ENCODE measurements at regions not wholly inside any gene's neighbourhood (a gene's known extent, or its start where the extent isn't known, plus 50 kb on each side); places are given as distances from the start of the nearest gene placed in this dataset.

GRCh38 chr3:46102780-46103130 is 75.5 kb upstream of the XCR1 start:
- Mint-ChIP-seq H3K27me3 (ENCODE audit: low read depth) (peaks cover 8% of the 10 kb centered on the region), H3K36me3 (ENCODE audit: low read depth) (peaks cover 29% of the 10 kb centered on the region), H3K27ac (no peak overlapping the region), H3K9me3 (peaks cover 20% of the 10 kb centered on the region), H3K4me3 (no peak overlapping the region), H3K4me1 (ENCODE audit: low read depth) (peaks cover 65% of the 10 kb centered on the region)

DNA sequence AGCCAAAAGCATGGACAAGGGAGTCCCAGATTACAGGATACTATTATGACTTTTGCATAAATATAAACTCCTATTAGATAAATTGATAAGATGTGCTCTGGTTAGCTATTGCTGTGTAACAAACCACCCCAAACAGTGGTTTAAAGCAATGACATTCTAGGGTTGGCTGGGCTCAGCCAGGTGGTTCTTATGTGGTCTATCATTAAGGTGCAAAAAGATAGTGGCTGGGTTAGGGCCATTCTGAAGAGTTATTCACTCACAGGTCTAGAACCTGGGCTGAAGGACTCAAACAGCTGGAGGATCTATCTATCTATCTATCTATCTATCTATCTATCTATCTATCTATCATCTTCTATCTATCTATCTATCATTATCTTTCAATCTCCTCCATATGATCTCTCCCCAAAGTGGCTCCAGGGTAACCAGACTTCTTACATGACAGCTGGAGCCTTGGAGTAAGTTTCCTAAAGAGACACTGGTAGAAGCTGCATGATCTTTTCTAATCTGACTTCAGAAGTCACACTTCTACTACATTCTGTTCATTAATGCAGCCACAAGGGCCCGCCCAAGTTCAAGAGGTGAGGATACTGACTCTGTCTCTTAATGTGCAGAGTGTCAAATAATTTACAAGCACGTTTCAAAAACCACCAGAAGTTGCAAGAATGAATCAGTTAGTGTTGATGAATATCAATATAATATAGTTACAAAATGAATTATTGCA is 74.9 kb upstream of the XCR1 start:
- Mint-ChIP-seq H3K36me3 (ENCODE audit: low read depth) (peaks cover 29% of the 10 kb centered on the region), H3K4me1 (ENCODE audit: low read depth) (peaks cover 66% of the 10 kb centered on the region), H3K27me3 (ENCODE audit: low read depth) (peaks cover 8% of the 10 kb centered on the region), H3K27ac (peak overlapping the region; percentile 74), H3K9me3 (peaks cover 20% of the 10 kb centered on the region), H3K4me3 (no peak overlapping the region)

DNA sequence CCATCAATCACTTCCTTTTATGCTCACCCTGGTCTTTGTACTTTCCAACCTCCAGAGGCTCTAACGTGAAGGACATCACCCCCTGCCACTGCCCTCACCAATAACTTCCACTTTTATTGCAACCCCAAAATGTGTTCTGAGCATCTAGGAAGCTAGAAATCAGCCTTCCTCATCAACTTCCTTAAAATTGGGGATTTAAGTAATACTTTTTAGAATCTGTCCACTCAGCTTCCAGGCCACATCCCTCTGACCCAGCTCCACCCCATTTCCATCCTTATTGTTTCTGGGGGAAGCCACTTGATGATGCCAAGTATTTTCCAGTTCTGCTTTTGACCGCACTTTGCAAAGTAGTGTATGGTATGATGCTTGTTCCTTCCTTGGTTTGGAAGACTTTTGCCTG is 73.5 kb upstream of the XCR1 start:
- Mint-ChIP-seq H3K36me3 (ENCODE audit: low read depth) (peaks cover 30% of the 10 kb centered on the region), H3K4me3 (no peak overlapping the region), H3K4me1 (ENCODE audit: low read depth) (peaks cover 68% of the 10 kb centered on the region), H3K27ac (no peak overlapping the region), H3K27me3 (ENCODE audit: low read depth) (peaks cover 8% of the 10 kb centered on the region), H3K9me3 (peaks cover 20% of the 10 kb centered on the region)

- peaks cover 59% of the 10 kb centered on the region for H3K4me1 Mint-ChIP-seq (ENCODE audit: low read depth)
These were observed 71.1 kb upstream of the XCR1 start for GRCh38 chr3:46098319-46098761.

DNA sequence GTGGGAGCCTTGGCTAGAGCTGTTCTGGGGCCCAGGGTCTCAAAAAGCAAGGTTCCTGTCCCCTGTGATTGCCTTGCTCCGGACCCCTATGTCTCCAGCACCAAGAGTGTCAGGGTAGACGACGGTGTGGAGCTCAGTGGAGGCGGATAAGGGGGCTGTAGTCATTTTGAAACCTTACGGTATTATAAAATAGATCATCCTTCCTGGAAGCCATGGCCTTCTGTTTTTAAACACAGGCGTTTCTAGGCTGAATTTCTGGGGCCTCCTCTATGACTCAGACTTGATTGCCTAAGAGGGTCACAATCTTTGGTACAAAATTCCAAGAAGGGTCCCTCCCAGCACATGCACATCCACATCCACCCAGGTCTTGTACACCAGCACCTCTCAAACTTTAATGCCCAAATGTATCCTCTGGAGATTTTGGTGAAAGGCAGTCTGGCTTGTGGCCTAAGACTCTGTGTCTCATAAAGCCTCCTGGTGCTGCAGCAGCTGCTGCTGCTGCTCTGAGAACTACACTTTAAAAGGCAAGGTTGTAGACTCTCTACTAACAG is 70.5 kb upstream of the XCR1 start:
- Mint-ChIP-seq H3K9me3 (peaks cover 20% of the 10 kb centered on the region), H3K27ac (peak overlapping the region; percentile 96)

More at GRCh38 chr3:46098319-46098761, 71.1 kb upstream of the XCR1 start:
- peak overlapping the region; percentile 96 for H3K27ac Mint-ChIP-seq
- H3K27me3 Mint-ChIP-seq (ENCODE audit: low read depth): no peaks in the 10 kb centered on the region
- H3K36me3 Mint-ChIP-seq (ENCODE audit: low read depth): peaks cover 44% of the 10 kb centered on the region
- peak overlapping the region; percentile 60 for H3K4me3 Mint-ChIP-seq
- peaks cover 20% of the 10 kb centered on the region for H3K9me3 Mint-ChIP-seq

DNA sequence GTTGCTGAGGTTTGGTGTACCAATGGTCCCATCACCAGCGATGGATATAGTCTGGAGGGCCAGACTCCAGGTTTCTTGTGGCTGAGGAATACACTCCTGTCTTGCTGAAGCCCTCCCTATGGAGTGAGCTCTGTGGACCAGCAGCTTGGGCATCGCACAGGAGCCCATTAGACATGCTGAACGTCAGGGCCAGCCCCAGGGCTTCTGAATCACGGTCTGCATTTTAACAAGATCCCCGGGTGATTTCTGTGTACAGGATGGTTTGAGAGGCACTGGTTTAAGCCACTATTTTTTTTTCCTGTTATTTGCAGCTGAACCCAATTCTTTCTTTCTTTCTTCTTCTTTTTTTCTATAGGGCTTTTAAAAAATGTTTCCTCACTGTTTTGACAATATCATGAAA is 69.5 kb upstream of the XCR1 start:
- H3K27me3 Mint-ChIP-seq (ENCODE audit: low read depth): no peaks in the 10 kb centered on the region
- peak overlapping the region; percentile 96 for H3K27ac Mint-ChIP-seq
- H3K4me3 Mint-ChIP-seq: peak overlapping the region; percentile 26
- peaks cover 13% of the 10 kb centered on the region for H3K9me3 Mint-ChIP-seq
- H3K36me3 Mint-ChIP-seq (ENCODE audit: low read depth): peaks cover 37% of the 10 kb centered on the region
- H3K4me1 Mint-ChIP-seq (ENCODE audit: low read depth): peaks cover 71% of the 10 kb centered on the region

More for the DNA sequence above, 70.5 kb upstream of the XCR1 start:
- H3K36me3 Mint-ChIP-seq (ENCODE audit: low read depth): peaks cover 45% of the 10 kb centered on the region
- peak overlapping the region; percentile 60 for H3K4me3 Mint-ChIP-seq
- H3K27me3 Mint-ChIP-seq (ENCODE audit: low read depth): no peaks in the 10 kb centered on the region
- peaks cover 65% of the 10 kb centered on the region for H3K4me1 Mint-ChIP-seq (ENCODE audit: low read depth)

DNA sequence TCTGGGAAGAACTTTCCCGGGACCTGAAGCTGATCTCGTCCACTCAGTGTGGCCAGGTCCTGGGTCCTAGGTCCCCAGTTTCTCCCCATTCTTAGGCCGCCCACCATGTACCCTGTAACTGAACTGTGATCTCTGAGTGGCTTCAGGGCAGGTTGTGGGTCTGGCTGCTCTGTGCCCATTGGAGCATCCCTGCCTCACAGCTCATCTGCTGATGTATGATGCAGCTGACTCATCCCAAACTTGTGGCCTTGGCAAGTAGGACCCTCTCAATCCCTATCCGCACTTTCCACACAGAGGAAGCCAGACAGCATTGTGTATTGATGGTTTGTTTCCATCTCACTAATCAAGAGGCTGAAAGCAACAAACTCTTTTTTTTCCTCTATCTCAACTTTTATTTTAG is 69.1 kb upstream of the XCR1 start:
- Mint-ChIP-seq H3K9me3 (peaks cover 8% of the 10 kb centered on the region), H3K27ac (peak overlapping the region; percentile 96), H3K4me3 (no peak overlapping the region), H3K4me1 (ENCODE audit: low read depth) (peaks cover 67% of the 10 kb centered on the region), H3K27me3 (ENCODE audit: low read depth) (no peaks in the 10 kb centered on the region), H3K36me3 (ENCODE audit: low read depth) (peaks cover 33% of the 10 kb centered on the region)

DNA sequence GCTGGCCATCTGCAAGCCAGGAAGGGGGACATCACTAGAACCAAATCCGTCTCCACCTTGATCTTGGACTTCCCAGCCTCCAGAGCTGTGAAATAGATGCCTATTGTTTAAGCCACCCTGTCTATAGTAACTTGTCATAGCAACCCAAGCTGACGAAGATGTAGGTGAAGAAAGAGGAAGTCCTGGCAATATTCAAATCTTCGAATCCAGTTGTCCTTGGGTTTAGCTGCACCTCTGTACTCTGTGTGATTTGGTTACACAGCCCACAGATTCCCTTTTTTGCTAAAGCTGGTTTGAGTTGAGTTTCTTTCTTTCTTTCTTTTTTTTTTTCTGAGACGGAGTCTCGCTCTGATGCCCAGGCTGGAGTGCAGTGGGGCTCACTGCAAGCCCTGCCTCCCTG is 68.0 kb upstream of the XCR1 start:
- Mint-ChIP-seq H3K9me3 (no peaks in the 10 kb centered on the region), H3K27me3 (ENCODE audit: low read depth) (no peaks in the 10 kb centered on the region), H3K36me3 (ENCODE audit: low read depth) (peaks cover 30% of the 10 kb centered on the region), H3K27ac (peak overlapping the region; percentile 12), H3K4me3 (no peak overlapping the region), H3K4me1 (ENCODE audit: low read depth) (peaks cover 64% of the 10 kb centered on the region)

DNA sequence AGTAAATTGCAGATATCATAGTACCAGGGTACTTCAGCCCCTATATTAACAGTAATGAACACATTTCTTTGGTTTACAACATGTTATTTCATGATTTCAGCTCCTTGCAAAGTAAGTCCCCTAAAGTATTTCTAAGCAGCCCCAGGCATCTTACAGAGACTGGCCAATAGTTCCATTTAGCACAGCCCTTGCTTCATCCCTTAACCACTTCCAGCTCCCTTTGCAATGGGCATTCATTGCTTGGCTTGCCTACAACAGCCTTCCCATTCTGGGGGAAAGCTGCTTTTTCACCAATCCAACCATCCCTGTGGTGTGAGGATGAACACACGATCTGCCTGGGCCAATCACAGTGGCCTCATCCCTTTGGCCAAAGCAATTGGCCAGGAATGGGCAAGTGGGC is 67.2 kb upstream of the XCR1 start:
- no peak overlapping the region for H3K27ac Mint-ChIP-seq
- H3K4me3 Mint-ChIP-seq: no peak overlapping the region
- no peaks in the 10 kb centered on the region for H3K27me3 Mint-ChIP-seq (ENCODE audit: low read depth)
- H3K9me3 Mint-ChIP-seq: no peaks in the 10 kb centered on the region
- peaks cover 67% of the 10 kb centered on the region for H3K4me1 Mint-ChIP-seq (ENCODE audit: low read depth)
- peaks cover 31% of the 10 kb centered on the region for H3K36me3 Mint-ChIP-seq (ENCODE audit: low read depth)

DNA sequence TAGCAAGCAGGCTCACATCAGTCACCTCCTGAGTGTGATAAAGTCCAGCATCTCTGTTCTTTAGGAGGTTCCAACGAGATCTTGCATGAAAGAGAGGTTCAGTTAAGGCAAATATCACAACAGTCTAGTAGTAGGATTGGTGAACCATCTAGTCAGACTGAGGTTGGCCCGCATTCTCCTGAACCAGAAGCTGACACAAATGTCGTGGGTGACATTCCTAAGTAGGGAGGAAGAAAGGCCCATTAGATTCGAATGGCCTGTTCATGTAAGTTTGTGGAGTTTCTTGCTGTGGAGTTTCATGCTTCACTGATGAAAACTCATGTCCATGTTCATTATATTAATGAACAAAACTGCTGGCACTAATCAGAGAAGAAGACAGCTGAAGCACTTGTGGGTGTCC is 66.7 kb upstream of the XCR1 start:
- H3K4me1 Mint-ChIP-seq (ENCODE audit: low read depth): peaks cover 67% of the 10 kb centered on the region

DNA sequence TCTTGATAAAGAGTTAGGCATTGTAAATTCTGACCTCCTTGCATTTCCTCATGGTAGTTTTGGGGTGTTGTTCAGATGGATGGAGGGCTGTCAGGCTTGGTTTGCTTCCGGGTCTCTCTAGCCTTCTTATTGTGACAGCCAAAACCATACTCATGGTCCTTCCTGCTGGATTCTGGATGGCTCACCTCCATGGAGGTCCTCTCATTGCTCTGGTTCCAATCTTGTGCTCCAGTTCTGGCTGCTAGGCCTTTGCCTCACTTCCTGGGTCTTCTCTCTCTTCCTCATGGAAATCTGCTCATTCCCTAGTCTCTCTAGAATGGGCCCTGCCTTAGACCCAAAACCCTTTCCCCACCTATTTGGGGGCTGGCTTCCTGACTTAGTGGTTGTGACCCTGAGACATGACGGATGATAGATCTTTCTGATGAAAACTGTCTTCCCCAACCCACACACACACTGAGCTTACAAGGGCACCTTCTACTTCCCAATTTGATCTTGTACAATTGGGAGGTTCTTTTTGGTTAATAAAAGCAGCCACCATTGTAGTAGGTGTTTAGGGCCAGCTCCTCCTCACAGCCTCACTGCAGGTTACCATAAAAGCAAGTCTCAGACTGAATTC is 66.2 kb upstream of the XCR1 start:
- Mint-ChIP-seq H3K4me1 (ENCODE audit: low read depth) (peaks cover 64% of the 10 kb centered on the region), H3K27me3 (ENCODE audit: low read depth) (no peaks in the 10 kb centered on the region)

More for the DNA sequence above, 66.7 kb upstream of the XCR1 start:
- Mint-ChIP-seq H3K9me3 (no peaks in the 10 kb centered on the region), H3K27ac (no peak overlapping the region), H3K27me3 (ENCODE audit: low read depth) (no peaks in the 10 kb centered on the region), H3K4me3 (no peak overlapping the region), H3K36me3 (ENCODE audit: low read depth) (peaks cover 28% of the 10 kb centered on the region)

GRCh38 chr3:46092702-46093080 is 65.4 kb upstream of the XCR1 start:
- Mint-ChIP-seq H3K27me3 (ENCODE audit: low read depth) (no peaks in the 10 kb centered on the region), H3K9me3 (no peaks in the 10 kb centered on the region), H3K27ac (no peak overlapping the region), H3K36me3 (ENCODE audit: low read depth) (peaks cover 24% of the 10 kb centered on the region), H3K4me1 (ENCODE audit: low read depth) (peaks cover 59% of the 10 kb centered on the region), H3K4me3 (no peak overlapping the region)

More for the DNA sequence above, 66.2 kb upstream of the XCR1 start:
- Mint-ChIP-seq H3K27ac (no peak overlapping the region), H3K4me3 (no peak overlapping the region), H3K9me3 (no peaks in the 10 kb centered on the region), H3K36me3 (ENCODE audit: low read depth) (peaks cover 25% of the 10 kb centered on the region)

DNA sequence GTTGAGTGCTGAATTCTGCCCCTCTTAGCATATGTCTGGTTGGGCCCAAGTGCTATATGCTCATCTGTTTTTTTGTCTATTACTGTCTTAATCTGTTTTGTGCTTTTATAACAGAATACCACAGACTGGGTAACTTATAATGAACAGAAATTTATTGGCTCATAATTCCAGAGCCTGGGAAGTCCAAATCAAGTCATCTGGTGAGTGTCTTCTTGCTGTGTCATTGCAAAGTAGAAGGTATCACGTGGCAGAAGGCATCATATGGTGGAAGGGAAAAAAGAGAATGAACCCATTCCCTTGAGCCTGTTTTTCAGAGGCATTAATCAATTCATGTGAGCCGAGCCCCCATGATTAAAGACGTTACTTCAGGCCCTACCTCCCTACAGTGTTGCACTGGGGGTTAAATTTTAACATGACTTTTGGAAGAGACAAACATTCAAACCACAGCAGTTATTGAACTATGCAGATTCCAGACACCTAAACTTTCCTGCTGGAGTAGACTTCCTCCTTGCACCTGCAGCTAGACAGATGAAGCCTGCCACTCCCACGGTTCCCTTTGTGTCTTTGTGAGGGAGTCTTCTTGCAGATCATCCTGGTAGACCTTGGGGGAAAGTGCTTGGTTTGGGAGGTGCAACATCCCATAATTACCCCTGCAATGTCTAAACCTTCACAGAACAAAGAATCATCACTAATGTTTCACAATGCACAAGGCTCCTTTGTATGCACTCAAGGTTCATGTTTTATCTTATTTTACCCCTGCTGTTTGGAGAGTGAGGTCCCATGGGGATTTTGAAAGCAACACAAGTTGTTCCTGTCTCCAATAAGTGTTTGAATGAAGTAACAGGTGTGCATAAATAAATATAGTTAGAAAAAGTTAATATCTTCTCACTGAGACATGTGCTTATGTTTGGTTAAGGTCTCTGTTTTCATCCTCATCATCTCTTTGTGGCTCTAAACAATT is 64.7 kb upstream of the XCR1 start:
- peaks cover 54% of the 10 kb centered on the region for H3K4me1 Mint-ChIP-seq (ENCODE audit: low read depth)
- no peaks in the 10 kb centered on the region for H3K9me3 Mint-ChIP-seq
- H3K27me3 Mint-ChIP-seq (ENCODE audit: low read depth): no peaks in the 10 kb centered on the region
- peaks cover 24% of the 10 kb centered on the region for H3K36me3 Mint-ChIP-seq (ENCODE audit: low read depth)
- H3K4me3 Mint-ChIP-seq: no peak overlapping the region
- no peak overlapping the region for H3K27ac Mint-ChIP-seq

DNA sequence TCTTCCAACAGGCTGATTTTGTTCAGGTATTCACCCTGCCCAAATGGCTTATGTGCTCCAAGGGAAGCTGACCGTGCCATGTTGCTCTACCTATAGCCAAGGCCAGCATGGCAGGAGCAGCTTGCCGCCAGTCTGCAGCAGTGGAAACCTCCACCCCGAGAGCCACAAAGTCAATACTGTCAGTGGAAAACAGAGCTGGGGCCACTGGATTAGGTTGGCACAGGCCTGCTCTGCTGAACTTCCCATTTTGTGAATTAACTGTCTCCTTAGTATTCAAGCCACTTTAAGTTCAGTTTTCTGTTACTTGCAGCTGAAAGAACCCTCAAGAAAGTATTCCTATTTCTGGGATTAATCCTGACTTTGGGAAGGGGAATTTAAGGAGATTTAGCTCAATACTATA is 63.8 kb upstream of the XCR1 start:
- H3K27ac Mint-ChIP-seq: no peak overlapping the region

More for the DNA sequence above, 63.8 kb upstream of the XCR1 start:
- peaks cover 45% of the 10 kb centered on the region for H3K4me1 Mint-ChIP-seq (ENCODE audit: low read depth)
- H3K27me3 Mint-ChIP-seq (ENCODE audit: low read depth): no peaks in the 10 kb centered on the region
- H3K36me3 Mint-ChIP-seq (ENCODE audit: low read depth): peaks cover 24% of the 10 kb centered on the region
- H3K9me3 Mint-ChIP-seq: no peaks in the 10 kb centered on the region
- H3K4me3 Mint-ChIP-seq: no peak overlapping the region
